GM13976 (cell line): ENCODE measurements at regions not wholly inside any gene's neighbourhood (a gene's known extent, or its start where the extent isn't known, plus 50 kb on each side); places are given as distances from the start of the nearest gene placed in this dataset.

Experiments
- DNase-seq: peaks from one replicate; pipeline ENCODE4 v3.0.0; 2012; ENCODE audit warnings: low spot score
- in situ Hi-C: fragments of 300-500 bp; cut with MboI; formaldehyde crosslinking; loops from one replicate; pipeline ENCODE4 v1.12.0; 2022; ENCODE audit warnings: low sequenced_read_pairs, mixed read lengths, inconsistent platforms; ENCODE audit not compliant: unreplicated experiment
- TF ChIP-seq, protein P1 (sequence below): IDR thresholded peaks from 2 replicates; pipeline ENCODE4 v1.5.1; 2012; ENCODE audit warnings: borderline replicate concordance, mild to moderate bottlenecking; ENCODE audit not compliant: insufficient read depth; ENCODE audit errors: extremely low read depth, missing control alignments, control extremely low read depth

DNA sequence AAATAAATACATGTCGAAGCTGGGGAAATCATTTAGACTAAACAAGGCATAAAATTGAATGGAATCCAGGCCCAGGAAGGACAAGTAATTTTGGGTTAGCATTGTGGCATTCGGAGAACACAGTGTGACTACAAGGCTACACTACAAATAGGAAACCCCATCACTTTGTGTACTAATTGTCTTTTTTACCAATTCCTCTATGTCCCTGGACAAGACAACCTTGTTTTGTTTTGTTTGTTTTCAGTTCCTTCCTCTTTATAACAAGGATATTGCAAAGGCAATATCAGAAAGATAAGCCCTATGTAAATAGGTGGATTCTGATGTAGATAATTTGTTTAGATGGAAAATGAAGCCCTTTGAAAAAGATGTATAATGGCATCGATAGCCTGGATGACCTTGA, 215.9 kb upstream of the MKLN1 start:
- in situ Hi-C loops = no loop called here
- DNase-seq = no peak
- TF ChIP-seq, protein P1, sequence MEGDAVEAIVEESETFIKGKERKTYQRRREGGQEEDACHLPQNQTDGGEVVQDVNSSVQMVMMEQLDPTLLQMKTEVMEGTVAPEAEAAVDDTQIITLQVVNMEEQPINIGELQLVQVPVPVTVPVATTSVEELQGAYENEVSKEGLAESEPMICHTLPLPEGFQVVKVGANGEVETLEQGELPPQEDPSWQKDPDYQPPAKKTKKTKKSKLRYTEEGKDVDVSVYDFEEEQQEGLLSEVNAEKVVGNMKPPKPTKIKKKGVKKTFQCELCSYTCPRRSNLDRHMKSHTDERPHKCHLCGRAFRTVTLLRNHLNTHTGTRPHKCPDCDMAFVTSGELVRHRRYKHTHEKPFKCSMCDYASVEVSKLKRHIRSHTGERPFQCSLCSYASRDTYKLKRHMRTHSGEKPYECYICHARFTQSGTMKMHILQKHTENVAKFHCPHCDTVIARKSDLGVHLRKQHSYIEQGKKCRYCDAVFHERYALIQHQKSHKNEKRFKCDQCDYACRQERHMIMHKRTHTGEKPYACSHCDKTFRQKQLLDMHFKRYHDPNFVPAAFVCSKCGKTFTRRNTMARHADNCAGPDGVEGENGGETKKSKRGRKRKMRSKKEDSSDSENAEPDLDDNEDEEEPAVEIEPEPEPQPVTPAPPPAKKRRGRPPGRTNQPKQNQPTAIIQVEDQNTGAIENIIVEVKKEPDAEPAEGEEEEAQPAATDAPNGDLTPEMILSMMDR = no peak

DNA sequence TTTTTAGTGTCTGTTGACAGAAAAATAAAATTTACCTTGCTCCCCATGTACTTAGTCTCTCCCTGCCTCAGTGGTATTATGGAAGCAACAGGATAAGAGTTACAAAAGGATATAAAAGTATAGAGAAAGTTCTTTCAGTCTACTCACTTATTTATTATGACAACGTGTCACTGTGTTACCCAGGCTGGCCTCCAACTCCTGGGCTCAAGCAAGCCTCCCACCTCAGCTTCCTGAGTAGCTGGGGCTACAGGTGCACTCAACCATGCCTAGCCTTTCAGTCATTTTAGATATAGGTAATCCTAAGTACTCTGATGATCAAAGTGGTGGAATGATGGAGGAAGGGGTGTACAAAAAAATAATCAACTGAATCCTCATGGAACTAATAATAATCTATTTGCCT, 215.2 kb upstream of the MKLN1 start:
- in situ Hi-C loops = no loop called here
- TF ChIP-seq, protein P1 = no peak

DNA sequence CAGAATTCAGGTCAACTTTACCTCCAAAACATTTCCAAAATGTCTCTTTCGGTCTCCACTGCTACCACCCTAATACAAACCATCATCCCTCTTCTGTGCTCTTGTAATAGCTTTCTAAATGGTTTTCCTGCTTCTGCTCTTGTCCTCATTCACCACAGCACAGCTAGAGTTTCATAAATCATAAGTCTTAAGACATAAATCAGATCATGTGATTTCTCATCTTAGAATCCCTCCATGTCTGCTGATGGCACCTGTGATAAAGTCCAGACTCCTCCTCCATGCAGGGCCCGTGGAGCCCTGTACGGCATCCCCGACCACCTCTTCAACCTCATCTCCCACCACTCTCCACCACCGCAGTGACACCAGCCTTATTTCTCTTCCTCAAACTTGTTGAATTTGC, 212.3 kb upstream of the MKLN1 start:
- TF ChIP-seq, protein P1 = no peak
- in situ Hi-C loops = no loop called here

More for the DNA sequence above, 215.2 kb upstream of the MKLN1 start:
- DNase-seq = no peak

DNA sequence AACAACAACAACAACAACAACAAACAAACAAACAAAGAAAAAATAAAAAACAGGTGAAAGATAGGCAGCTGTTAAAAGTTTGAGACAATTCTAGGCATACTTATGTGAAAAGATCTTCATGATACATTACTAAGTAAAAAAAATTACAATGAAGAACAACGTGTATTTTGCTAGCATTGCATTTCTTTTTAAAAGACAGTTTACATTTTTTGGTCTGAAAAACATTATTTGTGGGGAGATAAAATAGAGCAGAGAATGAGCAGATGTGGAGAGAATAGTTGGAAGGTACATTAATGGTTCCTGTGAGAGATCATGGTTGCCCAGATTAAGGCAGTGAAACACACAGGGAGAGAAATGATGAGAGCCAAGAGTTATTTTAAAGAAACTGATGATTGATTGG, 210.2 kb upstream of the MKLN1 start:
- DNase-seq = no peak
- TF ChIP-seq, protein P1 = no peak
- in situ Hi-C loops = no loop called here

More for the DNA sequence above, 212.3 kb upstream of the MKLN1 start:
- no peak for DNase-seq

DNA sequence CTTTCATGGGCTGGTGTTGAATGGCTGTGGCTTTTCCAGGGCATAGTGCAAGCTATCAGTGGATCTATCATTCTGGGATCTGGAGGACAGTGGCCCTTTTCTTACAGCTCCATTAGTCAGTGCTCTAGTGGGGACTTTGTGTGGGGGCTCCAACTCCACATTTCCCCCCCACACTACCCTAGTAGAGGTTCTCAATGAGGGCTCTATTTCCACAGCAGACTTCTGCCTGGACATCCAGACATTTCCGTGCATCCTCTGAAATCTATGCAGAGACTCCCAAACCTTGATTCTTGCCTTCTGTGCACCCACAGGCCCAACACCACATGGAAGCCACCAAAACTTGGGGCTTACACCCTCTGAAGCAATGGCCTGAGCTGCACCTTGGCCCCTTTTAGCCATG, 208.3 kb upstream of the MKLN1 start:
- in situ Hi-C loops = no loop called here
- TF ChIP-seq, protein P1 = no peak
- no peak for DNase-seq

DNA sequence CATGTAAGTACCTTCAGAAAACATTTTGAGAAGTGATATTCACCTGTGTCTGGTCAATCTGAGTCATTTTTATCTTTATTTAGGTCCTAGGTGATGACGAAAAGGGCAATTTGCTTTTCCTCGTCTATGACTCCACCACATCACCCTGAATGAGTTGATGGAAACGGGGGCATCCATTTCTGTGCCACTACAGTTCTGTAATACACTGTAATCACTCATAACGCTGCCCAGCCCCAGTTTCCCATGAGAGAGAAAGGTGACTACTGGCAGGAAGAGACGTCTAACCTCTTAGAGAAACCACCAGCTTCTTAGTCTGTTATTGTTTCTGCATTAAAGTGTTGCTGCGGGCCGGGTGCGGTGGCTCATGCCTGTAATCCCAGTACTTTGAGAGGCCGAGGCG, 205.3 kb upstream of the MKLN1 start:
- in situ Hi-C loops = no loop called here
- TF ChIP-seq, protein P1 = no peak
- peak; percentile 44 for DNase-seq
